ENCODE measurements at regions not wholly inside any gene's neighbourhood (a gene's known extent, or its start where the extent isn't known, plus 50 kb on each side); places are given as distances from the start of the nearest gene placed in this dataset.

DNA sequence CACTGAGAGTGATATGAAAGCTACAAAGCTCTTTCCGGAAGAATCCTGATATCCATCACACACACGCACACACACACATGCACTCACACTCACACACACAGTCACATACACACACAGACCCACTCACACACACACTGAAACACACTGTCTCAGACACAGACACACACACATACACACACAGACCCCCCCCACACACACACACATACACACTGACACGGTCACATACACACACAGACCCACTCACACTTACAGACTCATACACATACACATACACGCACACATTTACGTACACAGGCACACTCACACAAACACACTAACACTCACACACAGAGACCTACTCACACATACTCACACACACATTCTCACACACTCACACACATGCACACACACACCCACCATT is 58.6 kb downstream of the LIG4 start:
- no peaks in the 10 kb centered on the region for H3K27me3 ChIP-seq (replicated peaks; ENCODE audit: insufficient read depth, low read depth, low read length, poor library complexity)
- TF ChIP-seq EZH2 (IDR thresholded peaks at IDR 0.05; ENCODE audit: borderline replicate concordance, low read depth, low read length, poor library complexity, severe bottlenecking): no peak
- TF ChIP-seq, protein P1, sequence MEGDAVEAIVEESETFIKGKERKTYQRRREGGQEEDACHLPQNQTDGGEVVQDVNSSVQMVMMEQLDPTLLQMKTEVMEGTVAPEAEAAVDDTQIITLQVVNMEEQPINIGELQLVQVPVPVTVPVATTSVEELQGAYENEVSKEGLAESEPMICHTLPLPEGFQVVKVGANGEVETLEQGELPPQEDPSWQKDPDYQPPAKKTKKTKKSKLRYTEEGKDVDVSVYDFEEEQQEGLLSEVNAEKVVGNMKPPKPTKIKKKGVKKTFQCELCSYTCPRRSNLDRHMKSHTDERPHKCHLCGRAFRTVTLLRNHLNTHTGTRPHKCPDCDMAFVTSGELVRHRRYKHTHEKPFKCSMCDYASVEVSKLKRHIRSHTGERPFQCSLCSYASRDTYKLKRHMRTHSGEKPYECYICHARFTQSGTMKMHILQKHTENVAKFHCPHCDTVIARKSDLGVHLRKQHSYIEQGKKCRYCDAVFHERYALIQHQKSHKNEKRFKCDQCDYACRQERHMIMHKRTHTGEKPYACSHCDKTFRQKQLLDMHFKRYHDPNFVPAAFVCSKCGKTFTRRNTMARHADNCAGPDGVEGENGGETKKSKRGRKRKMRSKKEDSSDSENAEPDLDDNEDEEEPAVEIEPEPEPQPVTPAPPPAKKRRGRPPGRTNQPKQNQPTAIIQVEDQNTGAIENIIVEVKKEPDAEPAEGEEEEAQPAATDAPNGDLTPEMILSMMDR (conservative IDR thresholded peaks at IDR 0.05; ENCODE audit: low read depth, low read length): no peak
- intact Hi-C loops (cut with micrococcal nuclease; ENCODE audit: unreplicated experiment): loop anchor here (10.0 kb wide), 2 partner anchors 292 to 782 kb away; a partner anchor contains a TSS
- no peak overlapping the region for H3K27ac ChIP-seq (ENCODE audit: low read depth, low read length, poor library complexity, severe bottlenecking)
- ChIA-PET POLR2A (ENCODE audit: low non-redundant PET) (no interaction called here), CTCF (no interaction called here)
- no TSS peak for BruUV-seq (replicated peaks)
- DNase-seq (ENCODE audit: low spot score): no peak
- no peaks in the 10 kb centered on the region for H3K36me3 ChIP-seq (ENCODE audit: insufficient read depth, low read length, poor library complexity, severe bottlenecking)
- no peak overlapping the region for H3K4me3 ChIP-seq (ENCODE audit: low read depth, low read length, poor library complexity, severe bottlenecking)
- no peaks in the 10 kb centered on the region for H3K9me3 ChIP-seq (ENCODE audit: low read depth, low read length, poor library complexity, severe bottlenecking)
- H3K4me1 ChIP-seq (ENCODE audit: insufficient read depth, low read length, poor library complexity, severe bottlenecking): no peaks in the 10 kb centered on the region

DNA sequence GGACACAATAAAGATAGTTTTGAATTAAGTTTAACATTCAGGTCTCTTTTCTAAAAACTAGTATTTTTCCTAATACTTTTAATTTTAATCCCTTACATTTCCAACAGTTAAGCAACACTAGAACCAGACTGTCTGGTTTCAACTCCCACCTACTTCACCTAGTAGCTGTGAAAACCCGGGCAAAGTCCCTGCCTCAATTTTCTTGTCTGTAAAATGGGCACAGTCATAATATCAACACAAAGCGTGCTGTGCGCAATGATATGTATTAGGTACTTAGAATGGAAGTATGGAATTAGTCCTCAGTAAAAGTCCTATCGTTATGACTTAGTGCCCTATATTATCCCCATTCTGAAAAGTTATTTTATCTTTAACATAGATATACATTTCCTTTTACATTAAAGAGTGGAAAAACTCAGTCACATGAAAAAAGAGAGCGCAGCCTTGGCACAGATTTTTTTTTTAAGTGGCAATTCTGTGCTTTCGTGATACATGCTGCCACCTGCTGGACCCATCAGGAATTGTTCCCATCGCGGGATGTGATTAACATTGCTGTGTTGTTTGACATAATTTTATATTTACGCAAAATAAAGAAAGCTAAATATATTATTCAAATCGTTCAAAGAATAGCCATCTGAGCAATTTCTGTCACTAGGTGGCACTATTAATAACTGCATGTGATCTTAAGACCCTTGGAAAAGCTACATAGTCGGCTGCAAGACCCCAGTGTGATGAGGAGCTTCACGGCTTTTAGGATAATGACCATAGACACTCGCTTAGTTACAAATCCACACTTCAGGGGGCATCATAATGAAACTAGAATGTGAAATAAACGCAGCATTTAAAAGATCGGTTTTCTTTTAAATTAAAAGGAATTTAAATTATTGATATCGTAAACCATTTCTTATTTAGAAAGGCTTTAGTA is 59.9 kb downstream of the LIG4 start:
- Histone ChIP-seq H3K4me3 (ENCODE audit: low read depth, low read length, poor library complexity, severe bottlenecking) (no peak overlapping the region), H3K36me3 (ENCODE audit: insufficient read depth, low read length, poor library complexity, severe bottlenecking) (no peaks in the 10 kb centered on the region), H3K4me1 (ENCODE audit: insufficient read depth, low read length, poor library complexity, severe bottlenecking) (no peaks in the 10 kb centered on the region), H3K27me3 (replicated peaks; ENCODE audit: insufficient read depth, low read depth, low read length, poor library complexity) (no peaks in the 10 kb centered on the region), H3K9me3 (ENCODE audit: low read depth, low read length, poor library complexity, severe bottlenecking) (no peaks in the 10 kb centered on the region), H3K27ac (ENCODE audit: low read depth, low read length, poor library complexity, severe bottlenecking) (no peak overlapping the region)
- no TSS peak for BruUV-seq (replicated peaks)
- TF ChIP-seq, protein P1 (conservative IDR thresholded peaks at IDR 0.05; ENCODE audit: low read depth, low read length): peak; percentile 91
- no peak for TF ChIP-seq EZH2 (IDR thresholded peaks at IDR 0.05; ENCODE audit: borderline replicate concordance, low read depth, low read length, poor library complexity, severe bottlenecking)
- CTCF ChIA-PET: interaction anchor here (0.7 to 1.0 kb wide), 3 partner anchors 16 to 475 kb away, joined by 3 read pairs; no protein-coding TSS in a partner anchor
- POLR2A ChIA-PET (ENCODE audit: low non-redundant PET): no interaction called here
- intact Hi-C loops (cut with micrococcal nuclease; ENCODE audit: unreplicated experiment): loop anchor here (2.0 to 10.0 kb wide), 3 partner anchors 291 to 945 kb away; a partner anchor contains a TSS
- DNase-seq (ENCODE audit: low spot score): peak; percentile 68

DNA sequence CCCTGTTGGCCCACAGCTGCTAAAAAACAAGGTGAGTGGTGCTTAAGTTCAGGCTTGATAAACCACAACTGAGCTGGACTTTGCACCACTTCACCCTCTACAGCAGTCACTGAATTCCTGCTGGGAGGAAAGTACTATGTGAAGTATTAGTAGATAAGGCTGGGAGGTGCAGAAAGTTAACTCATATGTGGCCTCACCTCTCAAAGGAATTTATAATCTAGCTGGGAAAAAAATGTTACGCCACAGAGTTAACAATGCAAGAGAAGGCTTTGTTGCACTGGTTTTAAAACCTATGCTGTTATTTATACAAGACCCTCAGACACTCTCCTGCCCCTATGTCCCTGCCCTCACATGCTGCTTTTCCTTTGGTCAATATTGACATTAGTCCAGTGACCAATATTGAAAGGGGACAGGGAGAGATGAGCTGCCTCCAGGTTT is 60.9 kb downstream of the LIG4 start:
- intact Hi-C loops (cut with micrococcal nuclease; ENCODE audit: unreplicated experiment): loop anchor here (2.0 to 10.0 kb wide), 3 partner anchors 290 to 944 kb away; a partner anchor contains a TSS
- Histone ChIP-seq H3K4me3 (ENCODE audit: low read depth, low read length, poor library complexity, severe bottlenecking) (no peak overlapping the region), H3K27me3 (replicated peaks; ENCODE audit: insufficient read depth, low read depth, low read length, poor library complexity) (no peaks in the 10 kb centered on the region), H3K9me3 (ENCODE audit: low read depth, low read length, poor library complexity, severe bottlenecking) (no peaks in the 10 kb centered on the region), H3K27ac (ENCODE audit: low read depth, low read length, poor library complexity, severe bottlenecking) (no peak overlapping the region), H3K36me3 (ENCODE audit: insufficient read depth, low read length, poor library complexity, severe bottlenecking) (no peaks in the 10 kb centered on the region), H3K4me1 (ENCODE audit: insufficient read depth, low read length, poor library complexity, severe bottlenecking) (no peaks in the 10 kb centered on the region)
- TF ChIP-seq, protein P1 (conservative IDR thresholded peaks at IDR 0.05; ENCODE audit: low read depth, low read length): no peak
- no peak for TF ChIP-seq EZH2 (IDR thresholded peaks at IDR 0.05; ENCODE audit: borderline replicate concordance, low read depth, low read length, poor library complexity, severe bottlenecking)
- POLR2A ChIA-PET (ENCODE audit: low non-redundant PET): no interaction called here
- BruUV-seq (replicated peaks): no TSS peak
- DNase-seq (ENCODE audit: low spot score): no peak
- CTCF ChIA-PET: no interaction called here

All from A673 (cell line).